CD4-positive, alpha-beta T cell treated with Interleukin-6 for 4 hours (primary cell): ENCODE measurements at regions not wholly inside any gene's neighbourhood (a gene's known extent, or its start where the extent isn't known, plus 50 kb on each side); places are given as distances from the start of the nearest gene placed in this dataset.

Experiments used
- DNase-seq: peaks from one replicate; pipeline ENCODE4 v3.0.0-alpha.2; 2020; ENCODE audit warnings: mixed read lengths

GRCh38 chr1:30637183-30637980 is 86.0 kb downstream of the MATN1 start:
- no peak for DNase-seq

GRCh38 chr1:30636621-30637020 is 86.8 kb downstream of the MATN1 start:
- no peak for DNase-seq

DNA sequence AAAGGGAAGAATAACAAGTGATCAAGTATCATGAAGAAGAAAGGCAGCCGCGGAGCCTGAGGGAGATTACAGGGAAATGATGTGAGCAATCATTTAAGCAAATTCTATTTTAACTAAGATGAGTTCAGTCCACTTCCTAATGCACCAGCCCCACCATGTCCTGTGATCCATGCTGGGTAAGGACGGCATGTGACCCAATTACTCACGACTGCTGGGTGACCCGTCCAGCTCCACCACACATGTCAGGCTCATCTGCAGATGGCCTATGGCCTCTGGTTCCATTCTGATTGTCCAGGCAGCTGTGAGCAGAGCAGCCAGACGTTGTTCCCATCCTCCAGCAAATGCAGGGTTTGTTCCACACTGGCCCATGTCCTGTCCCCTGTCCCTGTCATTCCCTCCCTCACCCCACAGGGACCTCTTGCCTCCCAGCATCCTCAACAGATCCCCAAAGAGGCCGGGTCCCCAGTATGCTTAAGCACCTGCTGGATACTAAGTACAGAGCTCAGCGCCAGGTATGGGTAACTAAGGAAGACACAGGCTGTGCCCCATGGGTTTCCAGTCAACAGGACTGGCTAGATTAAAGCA is 87.9 kb downstream of the MATN1 start:
- no peak for DNase-seq

DNA sequence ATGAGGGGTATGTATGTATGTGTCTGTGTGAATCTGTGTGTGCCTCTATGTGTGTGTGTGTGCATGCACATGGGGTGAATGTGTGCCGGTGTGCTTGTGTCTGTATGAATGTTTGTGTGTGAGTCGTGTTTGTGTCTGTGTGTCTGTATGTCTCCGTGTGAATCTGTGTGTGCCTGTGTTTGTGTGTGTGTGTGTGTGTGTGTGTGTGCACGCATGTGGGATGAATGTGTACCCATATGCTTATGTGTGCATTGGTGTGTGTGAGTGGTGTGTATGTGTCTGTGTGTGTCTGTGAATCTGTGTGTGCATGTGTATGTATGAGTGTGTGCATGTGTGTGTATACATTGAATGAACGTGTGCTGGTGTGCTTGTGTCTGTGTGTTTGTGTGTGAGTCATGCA is 88.9 kb downstream of the MATN1 start:
- no peak for DNase-seq

- DNase-seq = no peak
Measured at GRCh38 chr1:30633294-30633693, 90.1 kb downstream of the MATN1 start.

DNA sequence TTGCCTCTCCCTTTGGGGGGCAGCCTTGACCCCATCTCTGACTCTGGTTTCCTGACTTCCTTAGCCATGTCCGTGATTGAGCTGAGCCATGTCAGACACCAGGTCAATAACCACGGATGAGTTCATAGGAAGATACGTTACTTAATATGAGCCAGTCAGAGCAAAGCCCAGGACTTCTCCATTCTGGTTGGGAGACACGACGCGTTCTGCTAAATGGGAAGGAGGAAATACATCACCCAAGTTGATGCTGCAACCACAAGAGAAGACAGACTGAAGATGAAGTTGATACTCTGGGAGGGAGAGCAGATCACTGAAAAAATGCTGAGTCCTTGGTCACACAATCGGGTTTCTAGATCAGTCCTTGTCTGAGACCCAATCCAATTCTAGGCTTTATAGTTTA is 90.9 kb downstream of the MATN1 start:
- no peak for DNase-seq

GRCh38 chr1:30631700-30632099 is 91.7 kb downstream of the MATN1 start:
- DNase-seq = no peak

DNA sequence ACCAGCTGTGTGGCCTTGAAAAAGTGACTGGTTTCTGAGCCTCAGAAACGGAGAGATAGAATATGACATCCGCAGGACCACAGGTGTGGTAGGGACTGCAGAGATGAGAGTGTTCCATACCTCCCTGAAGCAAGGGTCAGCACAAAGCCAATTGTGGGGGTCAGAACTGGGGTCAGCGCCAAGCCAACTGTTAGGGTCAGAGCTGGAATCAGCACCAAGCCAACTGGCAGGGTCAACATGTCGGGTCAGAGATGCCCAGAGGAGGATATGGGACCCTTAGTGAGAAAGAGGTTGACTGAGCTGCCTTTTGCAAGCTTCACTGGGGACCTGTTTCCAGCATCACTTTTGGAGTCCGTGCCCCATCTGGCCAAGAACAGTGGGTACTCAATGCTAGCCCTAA is 93.9 kb downstream of the MATN1 start:
- no peak for DNase-seq

GRCh38 chr1:30627994-30628393 is 95.4 kb downstream of the MATN1 start:
- no peak for DNase-seq

- no peak for DNase-seq
Measured at GRCh38 chr1:30627206-30627605, 96.2 kb downstream of the MATN1 start.

- no peak for DNase-seq
Measured at GRCh38 chr1:30623431-30623830, 100.0 kb downstream of the MATN1 start.

- no peak for DNase-seq
Measured at GRCh38 chr1:30619619-30620018, 103.8 kb downstream of the MATN1 start.

- DNase-seq = no peak
Measured at GRCh38 chr1:30618335-30618747, 105.0 kb downstream of the MATN1 start.

- DNase-seq = no peak
Measured at GRCh38 chr1:30616759-30617158, 106.6 kb downstream of the MATN1 start.

GRCh38 chr1:30615816-30616590 is 107.4 kb downstream of the MATN1 start:
- no peak for DNase-seq

DNA sequence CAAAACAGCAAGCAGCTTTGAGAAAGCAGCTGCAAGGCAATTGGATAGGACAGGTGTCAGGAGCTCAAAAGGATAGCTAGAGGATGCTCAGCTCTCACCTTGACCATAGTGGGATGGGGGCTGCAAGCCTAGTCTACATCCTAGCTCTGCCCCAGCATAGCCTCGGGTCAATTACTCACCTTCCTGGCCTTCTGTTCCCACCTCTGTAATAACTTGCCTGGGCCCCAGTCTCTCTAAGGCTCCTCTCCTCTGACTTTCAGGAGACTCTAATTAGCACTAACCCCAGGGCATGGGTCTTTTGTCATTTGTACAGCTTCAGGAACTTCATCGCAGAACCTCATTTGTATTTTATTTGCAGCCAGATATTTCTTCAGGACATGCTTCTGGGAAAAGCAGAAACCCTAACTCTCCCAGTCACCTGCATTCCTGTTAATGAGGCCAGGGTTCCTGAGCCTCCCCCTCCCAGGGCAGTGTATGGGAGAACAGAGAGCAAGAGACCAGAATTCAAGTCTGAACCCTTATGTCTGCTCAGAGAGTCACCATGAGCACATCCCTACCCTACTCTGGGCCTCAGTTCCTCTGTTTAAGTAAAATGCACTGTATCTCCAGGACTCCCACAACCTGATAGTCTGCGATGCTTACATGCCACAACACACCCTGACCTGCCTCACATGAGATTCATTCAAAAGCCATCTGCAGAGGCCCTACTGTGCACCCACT is 108.1 kb downstream of the MATN1 start:
- no peak for DNase-seq

- DNase-seq = no peak
Measured at GRCh38 chr1:30613188-30613587, 110.2 kb downstream of the MATN1 start.

DNA sequence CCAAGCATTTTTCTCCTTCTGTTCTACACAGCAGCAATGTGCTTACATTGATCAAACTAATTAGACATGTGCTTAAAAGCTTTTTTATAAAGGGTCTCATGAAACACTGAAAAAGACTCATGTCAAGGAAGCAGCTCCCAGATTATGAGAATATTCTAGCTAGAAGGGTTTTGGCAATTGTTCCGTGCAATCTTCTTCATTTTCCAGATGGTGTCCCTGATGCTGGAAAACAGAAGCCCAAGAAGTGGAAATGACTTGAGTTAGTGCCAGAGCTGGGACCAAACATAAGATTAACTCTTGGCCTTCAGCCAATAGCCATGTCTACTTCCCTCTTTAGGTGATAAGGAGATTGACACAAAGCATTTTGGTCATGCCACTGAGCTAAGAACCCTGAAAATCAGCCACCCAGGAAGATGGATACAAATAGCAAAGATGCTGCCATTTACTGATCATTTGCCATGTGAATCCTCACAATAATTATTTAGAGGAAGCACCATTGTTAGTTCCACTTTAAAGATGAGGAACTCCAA is 110.8 kb downstream of the MATN1 start:
- no peak for DNase-seq

DNA sequence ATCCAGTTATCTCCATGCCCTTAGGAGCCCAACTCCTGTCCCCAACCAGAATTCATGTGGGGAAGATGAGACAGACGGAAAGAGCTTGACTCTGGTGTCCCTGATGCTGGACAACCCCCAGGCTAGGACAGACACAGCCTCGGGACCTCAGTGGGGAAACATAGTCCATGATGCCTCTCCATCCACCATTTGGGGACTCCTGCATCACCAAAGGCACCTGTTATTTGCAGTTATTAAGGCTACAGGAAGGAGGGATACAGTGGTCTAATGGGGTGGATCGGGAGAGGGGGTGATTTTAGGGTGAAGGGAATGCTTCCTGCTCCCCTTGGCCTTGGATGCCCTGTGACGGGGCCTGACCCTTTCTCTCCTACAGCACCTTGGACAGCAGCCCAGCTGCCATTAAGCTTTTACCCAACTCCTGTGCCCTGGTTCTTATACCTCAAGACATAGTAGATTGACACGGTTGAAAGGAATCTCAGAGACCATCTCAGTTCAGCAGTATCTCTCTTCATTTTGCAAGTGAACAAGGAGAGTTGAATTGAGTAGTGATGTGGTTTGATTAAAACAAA is 111.6 kb downstream of the MATN1 start:
- DNase-seq = no peak

DNA sequence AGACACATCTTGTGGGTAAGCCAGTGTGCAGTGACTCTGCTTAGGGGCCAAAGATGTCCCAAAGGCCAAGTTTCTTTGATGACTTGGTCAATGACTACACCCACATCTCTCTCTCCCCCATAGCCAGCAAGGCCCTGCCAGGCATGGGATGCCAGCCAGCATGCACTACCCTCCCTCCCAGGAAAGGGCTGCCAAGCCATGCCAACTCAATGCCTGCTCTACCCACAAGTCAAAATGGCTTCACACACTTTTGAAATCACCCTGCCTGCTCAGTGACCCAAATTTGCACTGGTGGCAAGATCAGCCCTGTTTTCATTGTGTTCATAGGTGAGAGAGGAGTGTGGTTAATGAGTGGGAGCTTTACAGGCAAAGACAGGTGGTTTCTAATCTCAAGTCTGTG is 112.5 kb downstream of the MATN1 start:
- DNase-seq = no peak

- no peak for DNase-seq
Measured at GRCh38 chr1:30609999-30610345, 113.4 kb downstream of the MATN1 start.

GRCh38 chr1:30609336-30609998 is 113.9 kb downstream of the MATN1 start:
- DNase-seq = no peak
